Astrocyte of the spinal cord (primary cell): ENCODE measurements at regions not wholly inside any gene's neighbourhood (a gene's known extent, or its start where the extent isn't known, plus 50 kb on each side); places are given as distances from the start of the nearest gene placed in this dataset.
A peak's percentile ranks its signal among the peaks of the same experiment; 100 is the strongest.

Source experiments
- DNase-seq: peaks from one replicate; pipeline ENCODE4 v3.0.0; 2011; ENCODE audit warnings: low read depth, low spot score
- H3K4me3 ChIP-seq: 2 replicates; pipeline ENCODE4 v1.5.1; 2011; ENCODE audit warnings: low read depth, mild to moderate bottlenecking, low read length, moderate library complexity
- in situ Hi-C: cut with HindIII; loops from 2 replicates; pipeline ENCODE4 v1.10.0; 2017; ENCODE audit warnings: low sequenced_read_pairs
- TF ChIP-seq, protein P1 (sequence below): IDR thresholded peaks from 2 replicates; pipeline ENCODE4 v1.5.1; 2012; ENCODE audit warnings: low read depth, mild to moderate bottlenecking, low read length, inconsistent platforms

DNA sequence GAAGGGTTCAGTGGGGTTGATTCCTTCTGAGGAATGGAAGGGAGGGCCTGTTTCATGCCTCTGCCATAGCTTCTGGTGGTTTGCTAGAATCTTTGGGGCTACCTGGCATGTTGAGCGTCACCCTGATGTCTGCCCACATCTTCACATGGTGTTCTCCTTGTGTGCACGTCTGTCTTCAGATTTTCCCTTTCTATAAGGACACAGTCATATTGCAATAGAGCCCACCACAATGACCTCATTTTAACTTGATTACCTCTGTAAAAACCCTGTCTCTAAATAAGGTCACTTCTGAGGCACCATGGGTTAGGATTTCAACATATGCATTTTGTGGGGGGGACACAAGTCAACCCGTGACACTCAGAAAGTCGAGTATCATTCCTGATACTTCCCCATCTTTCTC lies 257.9 kb downstream of the COG6 start:
- TF ChIP-seq, protein P1, sequence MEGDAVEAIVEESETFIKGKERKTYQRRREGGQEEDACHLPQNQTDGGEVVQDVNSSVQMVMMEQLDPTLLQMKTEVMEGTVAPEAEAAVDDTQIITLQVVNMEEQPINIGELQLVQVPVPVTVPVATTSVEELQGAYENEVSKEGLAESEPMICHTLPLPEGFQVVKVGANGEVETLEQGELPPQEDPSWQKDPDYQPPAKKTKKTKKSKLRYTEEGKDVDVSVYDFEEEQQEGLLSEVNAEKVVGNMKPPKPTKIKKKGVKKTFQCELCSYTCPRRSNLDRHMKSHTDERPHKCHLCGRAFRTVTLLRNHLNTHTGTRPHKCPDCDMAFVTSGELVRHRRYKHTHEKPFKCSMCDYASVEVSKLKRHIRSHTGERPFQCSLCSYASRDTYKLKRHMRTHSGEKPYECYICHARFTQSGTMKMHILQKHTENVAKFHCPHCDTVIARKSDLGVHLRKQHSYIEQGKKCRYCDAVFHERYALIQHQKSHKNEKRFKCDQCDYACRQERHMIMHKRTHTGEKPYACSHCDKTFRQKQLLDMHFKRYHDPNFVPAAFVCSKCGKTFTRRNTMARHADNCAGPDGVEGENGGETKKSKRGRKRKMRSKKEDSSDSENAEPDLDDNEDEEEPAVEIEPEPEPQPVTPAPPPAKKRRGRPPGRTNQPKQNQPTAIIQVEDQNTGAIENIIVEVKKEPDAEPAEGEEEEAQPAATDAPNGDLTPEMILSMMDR: no peak
- no peak for DNase-seq
- in situ Hi-C loops: no loop called here
- H3K4me3 ChIP-seq: no peak overlapping the region

DNA sequence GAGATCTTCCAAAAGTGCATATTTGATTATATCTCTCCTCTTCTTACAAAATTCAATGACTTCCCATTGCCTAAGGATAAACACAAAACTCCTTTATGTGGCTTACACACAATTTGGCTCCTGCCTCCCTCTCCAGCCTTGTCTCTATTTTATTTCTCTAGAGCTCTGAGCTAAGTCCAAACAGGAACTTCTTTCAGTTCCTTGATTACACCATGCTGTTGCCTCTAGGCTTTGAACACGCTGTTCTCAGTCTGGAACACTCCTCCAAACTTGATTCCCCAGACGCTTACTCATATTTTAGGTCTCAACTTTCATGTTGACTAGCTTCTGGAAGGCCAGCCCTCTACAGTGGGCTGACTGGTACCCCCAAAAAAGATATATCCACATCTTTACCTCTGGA lies 258.5 kb downstream of the COG6 start:
- peak; percentile 37 for DNase-seq
- TF ChIP-seq, protein P1: no peak
- no peak overlapping the region for H3K4me3 ChIP-seq
- in situ Hi-C loops: no loop called here

DNA sequence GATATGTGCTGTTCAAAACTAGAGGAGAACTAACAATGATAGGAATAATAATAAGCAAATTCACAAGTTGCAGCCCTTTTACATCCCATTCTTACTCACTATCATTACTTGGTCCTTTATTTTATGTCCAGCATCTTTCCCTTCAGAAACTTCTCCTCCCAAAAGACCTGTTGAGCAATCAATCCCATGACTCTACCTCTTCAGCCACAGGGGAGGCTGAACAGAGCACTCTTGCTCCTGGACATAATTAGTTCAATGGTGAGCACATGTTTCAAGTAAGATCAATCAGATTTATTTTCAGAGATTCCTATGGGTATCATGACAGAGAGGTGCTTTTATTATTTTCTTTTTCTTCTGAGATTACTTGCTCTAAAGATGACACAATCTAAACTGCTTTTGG lies 260.0 kb downstream of the COG6 start:
- TF ChIP-seq, protein P1: no peak
- H3K4me3 ChIP-seq: no peak overlapping the region
- in situ Hi-C loops: no loop called here
- DNase-seq: no peak

DNA sequence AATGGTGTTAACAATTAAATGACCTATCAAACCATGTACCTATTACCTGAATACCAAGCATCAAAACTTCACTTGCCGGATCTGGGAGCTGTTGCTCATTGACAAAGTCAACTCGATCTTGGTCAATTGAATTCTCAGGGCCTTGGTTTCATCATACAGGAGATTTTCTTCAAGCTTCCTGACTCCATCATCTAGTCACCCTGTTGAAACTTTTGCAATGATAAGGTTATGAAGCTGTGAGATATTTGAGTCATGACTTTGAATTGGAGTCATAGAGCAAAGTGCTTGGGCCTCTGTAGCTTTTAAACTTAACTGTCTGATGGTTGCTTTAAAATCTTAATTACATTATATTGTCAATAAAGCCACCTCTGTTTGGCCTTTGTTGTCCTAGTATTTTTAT lies 260.9 kb downstream of the COG6 start:
- TF ChIP-seq, protein P1: no peak
- no peak overlapping the region for H3K4me3 ChIP-seq
- in situ Hi-C loops: no loop called here
- DNase-seq: no peak

DNA sequence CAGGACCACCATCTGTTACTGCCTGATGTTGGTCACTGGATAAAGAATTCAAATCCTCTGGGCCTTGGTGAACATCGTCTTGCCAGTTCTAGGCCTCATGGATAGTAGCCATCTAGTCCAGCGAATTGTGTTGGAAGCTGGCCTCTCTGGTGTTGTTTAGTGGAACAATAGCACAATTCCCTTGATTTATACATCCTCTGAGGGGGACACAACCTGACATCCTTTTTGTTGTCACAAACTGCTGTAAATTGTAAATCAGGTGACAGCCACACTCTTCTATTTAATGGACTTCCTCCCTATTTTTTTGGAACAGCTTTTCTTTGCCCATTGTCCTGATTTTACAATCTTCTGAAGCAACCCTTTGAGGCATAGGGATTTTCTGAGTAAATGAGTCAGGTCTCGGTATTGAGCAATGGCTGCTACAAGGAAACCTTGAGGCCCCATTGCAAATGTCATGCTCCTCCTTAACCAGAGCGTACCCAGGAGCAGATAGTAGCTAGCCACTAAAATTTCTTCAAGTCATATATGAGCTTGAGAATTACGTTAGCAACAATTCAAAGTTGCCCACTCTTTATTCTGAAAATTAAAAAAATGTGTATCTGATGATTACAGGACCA lies 263.3 kb downstream of the COG6 start:
- in situ Hi-C loops: no loop called here
- no peak overlapping the region for H3K4me3 ChIP-seq
- DNase-seq: no peak
- TF ChIP-seq, protein P1: no peak

DNA sequence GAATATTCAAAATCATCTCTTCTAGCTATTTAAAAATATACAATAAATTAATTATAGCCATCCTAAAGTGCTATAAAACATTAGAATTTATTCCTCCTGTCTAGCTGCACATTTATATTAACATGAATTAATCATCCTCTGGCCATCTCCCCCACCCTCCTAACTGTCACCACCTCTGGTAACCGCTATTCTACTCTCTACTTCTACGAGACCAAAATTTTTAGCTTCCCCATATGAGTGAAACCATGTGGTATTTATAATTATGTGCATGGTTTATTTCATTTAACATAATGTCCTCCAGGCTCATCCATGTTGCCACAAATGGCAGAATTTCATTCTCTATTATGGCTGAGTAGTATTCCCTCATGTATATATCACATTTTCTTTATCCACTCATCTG lies 265.2 kb downstream of the COG6 start:
- in situ Hi-C loops: no loop called here
- no peak for DNase-seq
- TF ChIP-seq, protein P1: no peak
- H3K4me3 ChIP-seq: no peak overlapping the region

DNA sequence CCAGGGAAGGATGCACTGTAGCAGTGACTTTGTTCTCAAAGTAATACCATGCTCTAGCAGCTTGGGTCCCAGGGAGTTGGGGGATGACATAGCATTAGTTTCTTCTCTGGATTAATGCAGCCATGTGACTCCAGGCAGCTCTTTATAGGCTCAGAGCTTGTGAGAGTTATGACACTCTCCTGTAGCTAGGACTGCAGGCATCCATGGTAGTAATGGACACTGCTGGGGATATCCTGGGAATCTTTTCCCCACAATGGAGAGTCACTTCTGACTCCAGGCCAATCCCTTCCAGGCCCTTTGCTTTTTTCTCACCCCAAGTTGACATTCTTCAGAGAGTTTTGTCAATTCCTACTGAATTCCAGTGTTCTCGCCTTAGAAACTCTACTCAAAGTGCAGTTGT lies 270.9 kb downstream of the COG6 start:
- no peak overlapping the region for H3K4me3 ChIP-seq
- TF ChIP-seq, protein P1: no peak
- DNase-seq: no peak
- in situ Hi-C loops: no loop called here
